HG03159 (cell line): ENCODE measurements at regions not wholly inside any gene's neighbourhood (a gene's known extent, or its start where the extent isn't known, plus 50 kb on each side); places are given as distances from the start of the nearest gene placed in this dataset.

ENCODE experiments used
- ATAC-seq: cut with Tn5 transposase; IDR thresholded peaks from one replicate; pipeline ENCODE4 v1.9.1; 2021; ENCODE audit warnings: mild to moderate bottlenecking, moderate library complexity; ENCODE audit not compliant: unreplicated experiment

DNA sequence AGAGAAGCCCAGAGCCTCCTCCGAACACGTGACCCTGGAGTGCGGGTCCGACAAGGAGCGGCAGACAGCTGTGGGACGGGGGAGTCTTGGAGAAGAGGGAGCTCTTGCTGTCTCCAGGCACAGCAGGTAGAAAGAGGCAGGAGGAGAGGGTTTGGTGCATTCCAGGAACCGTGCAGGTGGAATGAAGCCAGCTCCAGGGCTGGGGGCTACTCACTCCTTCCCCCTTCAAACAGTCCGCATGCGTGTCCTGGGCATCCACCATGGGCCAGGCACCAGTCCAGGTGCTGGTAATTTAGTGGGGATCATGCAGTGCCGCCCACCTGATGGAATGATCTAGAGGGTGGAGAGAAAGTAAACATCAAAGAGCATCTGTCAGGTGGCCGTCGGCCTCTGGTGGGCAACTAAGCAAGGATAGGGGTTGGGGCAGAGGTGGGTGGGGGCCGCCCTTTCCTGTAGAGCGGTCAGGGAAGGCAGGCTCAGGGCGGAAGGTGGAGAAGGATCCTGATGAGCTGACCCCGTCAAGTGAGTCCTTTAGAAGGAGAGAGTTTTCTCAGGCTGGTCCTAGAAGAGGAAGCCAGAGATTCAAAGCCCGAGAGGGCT, 850.0 kb downstream of the TBC1D22A start:
- no peak for ATAC-seq

DNA sequence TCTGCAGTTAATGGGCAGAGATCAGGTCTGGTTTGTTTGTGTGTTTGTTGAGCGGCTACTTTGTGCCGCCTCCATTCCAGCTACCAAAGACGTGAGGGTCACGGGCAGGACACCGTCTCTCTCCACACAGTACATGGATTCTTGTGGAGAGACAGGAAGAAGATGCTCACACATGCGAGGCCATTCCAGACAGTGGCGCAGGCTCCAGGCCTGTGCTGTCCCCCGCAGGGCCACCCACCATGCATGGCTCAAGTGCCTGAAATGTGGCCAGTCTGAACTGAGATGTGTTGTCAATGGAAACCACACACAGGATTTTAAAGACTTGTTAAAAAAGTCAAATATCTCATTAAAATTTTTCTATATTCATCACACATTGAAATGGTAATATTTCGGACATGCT, 848.3 kb downstream of the TBC1D22A start:
- no peak for ATAC-seq

DNA sequence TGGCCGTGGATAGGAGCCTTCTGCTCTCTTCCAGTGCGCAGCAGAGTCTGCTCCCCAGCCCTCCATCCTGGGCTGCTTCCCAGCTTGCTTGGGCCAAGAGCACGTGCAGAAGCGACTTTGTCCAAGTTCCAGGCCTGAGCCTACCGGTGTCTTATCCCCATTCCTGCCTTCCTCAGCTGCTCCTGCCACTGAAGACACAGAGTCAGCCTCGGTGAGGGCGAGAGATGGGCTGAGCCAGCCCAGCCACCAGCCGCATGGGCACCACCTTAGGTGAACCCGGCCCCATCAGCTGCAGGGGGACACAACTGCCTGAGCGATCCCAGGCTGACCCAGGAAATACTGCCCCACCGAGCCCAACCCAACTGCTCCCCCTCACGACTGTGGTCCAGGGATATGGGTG, 847.8 kb downstream of the TBC1D22A start:
- ATAC-seq, result no peak

DNA sequence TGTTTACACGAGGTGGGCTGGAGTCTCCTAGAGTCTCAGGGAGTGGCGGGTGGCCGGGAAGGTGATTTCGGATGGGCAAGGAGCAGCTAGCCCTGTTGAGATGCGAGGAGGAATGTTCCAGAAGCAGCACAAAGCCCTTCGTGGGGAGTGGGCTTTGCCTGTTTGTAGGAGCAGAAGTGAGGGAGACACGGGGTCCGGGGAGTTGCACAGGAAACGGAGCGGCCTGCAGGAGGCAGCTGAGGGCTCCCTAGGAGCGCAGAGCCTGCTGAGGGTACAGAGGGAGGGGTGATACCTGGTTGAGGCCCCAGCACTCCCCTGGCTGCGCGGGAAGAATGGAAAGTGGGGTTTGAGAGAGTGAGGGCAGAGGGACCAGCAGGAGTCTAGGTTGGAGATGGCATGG, 847.2 kb downstream of the TBC1D22A start:
- ATAC-seq, result no peak

GRCh38 chr22:47608421-47608820, 846.0 kb downstream of the TBC1D22A start:
- ATAC-seq, result no peak

DNA sequence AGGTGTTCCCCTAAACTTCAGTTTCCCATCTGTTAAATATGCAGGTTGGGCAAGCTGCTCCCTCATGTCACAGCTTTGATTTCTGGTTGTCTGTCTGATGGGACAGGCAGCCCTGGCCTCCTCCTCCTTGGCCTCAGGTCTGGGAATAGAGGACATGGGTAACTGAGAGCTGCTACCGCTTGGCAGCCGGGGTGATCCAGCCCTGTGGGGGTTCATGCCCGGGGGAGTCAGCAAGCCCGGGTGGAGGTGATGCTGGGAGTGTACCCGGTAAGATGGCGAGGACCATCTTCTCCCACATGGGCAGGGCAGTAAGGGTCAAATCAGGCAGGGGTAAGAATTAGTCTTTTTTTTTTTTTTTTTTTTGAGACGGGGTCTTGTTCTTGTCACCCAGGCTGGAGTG, 845.0 kb downstream of the TBC1D22A start:
- ATAC-seq, result no peak

- ATAC-seq, result no peak
These were observed 844.0 kb downstream of the TBC1D22A start for GRCh38 chr22:47606426-47606825.

GRCh38 chr22:47605886-47606285, 843.4 kb downstream of the TBC1D22A start:
- ATAC-seq, result no peak

GRCh38 chr22:47605441-47605840, 843.0 kb downstream of the TBC1D22A start:
- no peak for ATAC-seq

DNA sequence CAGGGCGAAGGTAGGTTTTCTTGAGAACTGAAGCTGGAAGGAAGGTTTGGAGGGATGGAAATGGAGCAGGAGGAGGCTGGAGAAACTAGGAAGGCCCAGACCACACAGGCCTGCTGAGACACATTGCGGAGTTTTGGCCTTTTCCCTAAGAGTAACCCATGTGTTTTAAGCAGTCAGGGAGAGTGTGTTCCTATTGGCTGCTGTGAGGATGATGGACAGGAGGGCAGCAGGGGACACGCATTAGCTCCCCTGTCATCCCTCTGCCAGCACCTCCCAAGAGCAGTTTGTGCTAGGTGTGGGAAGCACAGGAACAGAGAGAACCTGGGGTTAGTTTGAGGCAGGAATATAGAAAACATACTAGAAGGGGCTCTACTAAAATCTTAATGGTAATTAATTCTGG, 842.1 kb downstream of the TBC1D22A start:
- ATAC-seq, result no peak

GRCh38 chr22:47602732-47603131, 840.3 kb downstream of the TBC1D22A start:
- ATAC-seq, result no peak

- ATAC-seq, result no peak
These were observed 839.2 kb downstream of the TBC1D22A start for GRCh38 chr22:47601666-47602065.

GRCh38 chr22:47600791-47601625, 838.6 kb downstream of the TBC1D22A start:
- ATAC-seq, result no peak

DNA sequence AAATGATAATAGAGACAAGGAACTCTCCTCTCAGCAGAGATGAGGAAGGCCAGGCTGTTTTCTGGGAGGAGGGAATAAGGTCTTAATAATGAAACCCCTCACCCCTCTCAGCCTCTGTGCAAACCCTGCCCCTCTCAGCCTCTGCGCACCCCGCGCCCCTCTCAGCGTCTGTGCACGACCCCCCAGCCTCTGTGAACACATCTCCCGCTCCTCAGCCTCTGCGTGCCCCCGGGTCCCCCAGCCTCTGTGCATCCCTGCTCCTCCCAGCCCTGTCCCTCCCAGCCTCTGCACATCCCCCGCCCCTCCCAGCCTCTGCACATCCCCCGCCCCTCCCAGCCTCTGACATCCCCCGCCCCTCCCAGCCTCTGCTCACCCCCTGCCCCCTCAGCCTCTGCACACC, 837.8 kb downstream of the TBC1D22A start:
- ATAC-seq, result no peak

- no peak for ATAC-seq
These were observed 837.3 kb downstream of the TBC1D22A start for GRCh38 chr22:47599753-47600152.

- ATAC-seq, result no peak
These were observed 836.4 kb downstream of the TBC1D22A start for GRCh38 chr22:47598864-47599263.

DNA sequence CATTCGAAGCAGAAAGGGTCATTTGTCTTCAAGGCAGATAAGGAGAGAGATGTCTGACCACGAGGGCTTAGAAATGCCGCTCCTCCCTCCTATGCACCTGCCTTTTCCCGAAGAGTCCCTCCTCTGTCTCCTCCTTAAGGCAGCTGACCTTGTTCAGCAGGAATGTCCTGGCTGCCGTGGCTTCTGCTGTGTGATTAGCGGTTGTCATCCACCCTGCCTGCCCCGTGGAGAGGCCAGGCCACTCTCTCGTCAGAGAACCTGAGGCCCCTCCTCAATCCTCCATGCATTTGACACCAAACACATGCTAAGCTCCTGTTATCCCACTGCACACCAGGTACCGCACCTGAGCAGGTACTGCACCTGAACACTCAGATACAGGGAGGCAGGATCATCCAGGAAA, 834.6 kb downstream of the TBC1D22A start:
- no peak for ATAC-seq

GRCh38 chr22:47596176-47596690, 833.8 kb downstream of the TBC1D22A start:
- ATAC-seq, result no peak

DNA sequence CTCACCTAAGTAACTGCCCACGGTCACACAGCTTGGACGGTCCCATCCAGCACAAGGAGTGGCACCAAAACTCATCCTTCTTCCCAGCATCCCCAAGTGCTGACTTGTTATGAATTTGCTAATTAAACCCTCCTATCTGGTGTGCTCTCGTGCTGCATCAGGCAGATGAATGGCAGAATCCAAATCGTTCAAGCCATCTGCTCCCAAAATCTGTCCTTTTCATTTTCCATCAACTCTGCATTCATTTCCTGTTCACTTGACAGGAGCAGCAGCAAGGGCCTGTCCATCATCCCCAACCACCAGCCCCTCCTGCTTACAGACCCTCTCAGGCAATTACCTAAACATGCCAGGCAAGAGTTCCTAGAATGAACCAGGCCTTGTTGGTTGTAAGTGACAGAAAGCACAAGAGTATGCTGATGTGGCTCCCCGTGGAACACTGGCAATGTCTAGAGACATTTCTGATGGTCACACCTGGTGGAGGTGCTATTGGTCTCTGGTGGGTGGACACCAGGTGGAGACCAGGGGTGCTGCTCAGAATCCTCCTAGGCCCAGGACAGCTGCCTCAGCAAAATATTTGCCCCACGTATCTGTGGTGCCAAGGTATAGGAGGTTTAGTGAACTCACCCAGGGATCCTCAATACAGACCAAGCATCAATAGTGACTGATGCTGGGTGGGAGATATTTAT, 832.5 kb downstream of the TBC1D22A start:
- ATAC-seq, result no peak

DNA sequence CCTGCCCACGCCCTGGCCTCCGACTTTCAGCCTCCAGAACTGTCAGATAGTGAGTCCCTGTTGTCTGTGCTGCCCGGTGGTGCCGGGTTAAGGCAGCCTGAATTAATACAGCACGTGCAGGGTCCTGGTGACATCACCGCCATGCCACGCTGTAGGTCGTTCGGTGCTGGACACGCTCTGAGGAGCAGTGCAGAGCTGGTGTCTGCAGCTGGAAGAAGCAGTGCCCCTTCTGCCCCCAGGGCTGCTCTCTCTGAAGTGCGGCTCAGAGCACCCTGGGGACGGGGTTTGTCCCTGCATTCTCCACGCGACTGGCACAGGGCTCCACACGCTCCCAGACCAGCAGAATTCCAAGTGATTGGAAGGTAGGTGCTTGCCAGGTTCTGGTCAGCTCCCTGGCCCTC, 831.5 kb downstream of the TBC1D22A start:
- ATAC-seq, result no peak

GRCh38 chr22:47593291-47593690, 830.8 kb downstream of the TBC1D22A start:
- ATAC-seq, result no peak

GRCh38 chr22:47592791-47593190, 830.3 kb downstream of the TBC1D22A start:
- ATAC-seq, result no peak
